ENCODE measurements at regions not wholly inside any gene's neighbourhood (a gene's known extent, or its start where the extent isn't known, plus 50 kb on each side); places are given as distances from the start of the nearest gene placed in this dataset.

- no peak for TF ChIP-seq RB1 (IDR thresholded peaks at IDR 0.05; ENCODE audit: borderline replicate concordance)
- TF ChIP-seq KAT2A (conservative IDR thresholded peaks at IDR 0.05; ENCODE audit: control insufficient read depth, low read depth, low read length) = no peak
- TF ChIP-seq, protein P1, sequence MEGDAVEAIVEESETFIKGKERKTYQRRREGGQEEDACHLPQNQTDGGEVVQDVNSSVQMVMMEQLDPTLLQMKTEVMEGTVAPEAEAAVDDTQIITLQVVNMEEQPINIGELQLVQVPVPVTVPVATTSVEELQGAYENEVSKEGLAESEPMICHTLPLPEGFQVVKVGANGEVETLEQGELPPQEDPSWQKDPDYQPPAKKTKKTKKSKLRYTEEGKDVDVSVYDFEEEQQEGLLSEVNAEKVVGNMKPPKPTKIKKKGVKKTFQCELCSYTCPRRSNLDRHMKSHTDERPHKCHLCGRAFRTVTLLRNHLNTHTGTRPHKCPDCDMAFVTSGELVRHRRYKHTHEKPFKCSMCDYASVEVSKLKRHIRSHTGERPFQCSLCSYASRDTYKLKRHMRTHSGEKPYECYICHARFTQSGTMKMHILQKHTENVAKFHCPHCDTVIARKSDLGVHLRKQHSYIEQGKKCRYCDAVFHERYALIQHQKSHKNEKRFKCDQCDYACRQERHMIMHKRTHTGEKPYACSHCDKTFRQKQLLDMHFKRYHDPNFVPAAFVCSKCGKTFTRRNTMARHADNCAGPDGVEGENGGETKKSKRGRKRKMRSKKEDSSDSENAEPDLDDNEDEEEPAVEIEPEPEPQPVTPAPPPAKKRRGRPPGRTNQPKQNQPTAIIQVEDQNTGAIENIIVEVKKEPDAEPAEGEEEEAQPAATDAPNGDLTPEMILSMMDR (IDR thresholded peaks at IDR 0.05 in 2 of 3, conservative IDR thresholded peaks at IDR 0.05 in 1 of 3; ENCODE audit: control insufficient read depth in 2 of 3, extremely low read depth in 1 of 3, insufficient read depth in 1 of 3, low read depth in 3 of 3, low read length in 3 of 3) = no peak
- TF ChIP-seq, protein P2, sequence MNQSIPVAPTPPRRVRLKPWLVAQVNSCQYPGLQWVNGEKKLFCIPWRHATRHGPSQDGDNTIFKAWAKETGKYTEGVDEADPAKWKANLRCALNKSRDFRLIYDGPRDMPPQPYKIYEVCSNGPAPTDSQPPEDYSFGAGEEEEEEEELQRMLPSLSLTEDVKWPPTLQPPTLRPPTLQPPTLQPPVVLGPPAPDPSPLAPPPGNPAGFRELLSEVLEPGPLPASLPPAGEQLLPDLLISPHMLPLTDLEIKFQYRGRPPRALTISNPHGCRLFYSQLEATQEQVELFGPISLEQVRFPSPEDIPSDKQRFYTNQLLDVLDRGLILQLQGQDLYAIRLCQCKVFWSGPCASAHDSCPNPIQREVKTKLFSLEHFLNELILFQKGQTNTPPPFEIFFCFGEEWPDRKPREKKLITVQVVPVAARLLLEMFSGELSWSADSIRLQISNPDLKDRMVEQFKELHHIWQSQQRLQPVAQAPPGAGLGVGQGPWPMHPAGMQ (IDR thresholded peaks at IDR 0.05; ENCODE audit: borderline replicate concordance) = no peak
- TF ChIP-seq FOS (IDR thresholded peaks at IDR 0.05; ENCODE audit: borderline replicate concordance, extremely low read depth, insufficient read length) = no peak
- TF ChIP-seq, protein P3, sequence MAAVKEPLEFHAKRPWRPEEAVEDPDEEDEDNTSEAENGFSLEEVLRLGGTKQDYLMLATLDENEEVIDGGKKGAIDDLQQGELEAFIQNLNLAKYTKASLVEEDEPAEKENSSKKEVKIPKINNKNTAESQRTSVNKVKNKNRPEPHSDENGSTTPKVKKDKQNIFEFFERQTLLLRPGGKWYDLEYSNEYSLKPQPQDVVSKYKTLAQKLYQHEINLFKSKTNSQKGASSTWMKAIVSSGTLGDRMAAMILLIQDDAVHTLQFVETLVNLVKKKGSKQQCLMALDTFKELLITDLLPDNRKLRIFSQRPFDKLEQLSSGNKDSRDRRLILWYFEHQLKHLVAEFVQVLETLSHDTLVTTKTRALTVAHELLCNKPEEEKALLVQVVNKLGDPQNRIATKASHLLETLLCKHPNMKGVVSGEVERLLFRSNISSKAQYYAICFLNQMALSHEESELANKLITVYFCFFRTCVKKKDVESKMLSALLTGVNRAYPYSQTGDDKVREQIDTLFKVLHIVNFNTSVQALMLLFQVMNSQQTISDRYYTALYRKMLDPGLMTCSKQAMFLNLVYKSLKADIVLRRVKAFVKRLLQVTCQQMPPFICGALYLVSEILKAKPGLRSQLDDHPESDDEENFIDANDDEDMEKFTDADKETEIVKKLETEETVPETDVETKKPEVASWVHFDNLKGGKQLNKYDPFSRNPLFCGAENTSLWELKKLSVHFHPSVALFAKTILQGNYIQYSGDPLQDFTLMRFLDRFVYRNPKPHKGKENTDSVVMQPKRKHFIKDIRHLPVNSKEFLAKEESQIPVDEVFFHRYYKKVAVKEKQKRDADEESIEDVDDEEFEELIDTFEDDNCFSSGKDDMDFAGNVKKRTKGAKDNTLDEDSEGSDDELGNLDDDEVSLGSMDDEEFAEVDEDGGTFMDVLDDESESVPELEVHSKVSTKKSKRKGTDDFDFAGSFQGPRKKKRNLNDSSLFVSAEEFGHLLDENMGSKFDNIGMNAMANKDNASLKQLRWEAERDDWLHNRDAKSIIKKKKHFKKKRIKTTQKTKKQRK (IDR thresholded peaks at IDR 0.05; ENCODE audit: low read depth, low read length) = no peak
- TF ChIP-seq TARDBP (IDR thresholded peaks at IDR 0.05; ENCODE audit: borderline replicate concordance) = no peak
- no peak for TF ChIP-seq RCOR1 (conservative IDR thresholded peaks at IDR 0.05; ENCODE audit: low read depth, low read length)
- TF ChIP-seq SMC3 (IDR thresholded peaks at IDR 0.05; ENCODE audit: borderline replicate concordance, low read length) = no peak
- no peak for TF ChIP-seq NRF1 (conservative IDR thresholded peaks at IDR 0.05; ENCODE audit: low read depth, low read length)
- no peak for TF ChIP-seq MTA2 (IDR thresholded peaks at IDR 0.05; ENCODE audit: low read depth)
- TF ChIP-seq SUPT20H (IDR thresholded peaks at IDR 0.05; ENCODE audit: borderline replicate concordance, control insufficient read depth, low read depth, low read length) = no peak
- TF ChIP-seq RAD21 (IDR thresholded peaks at IDR 0.05; ENCODE audit: insufficient read depth, low read depth, low read length) = no peak
Observed at GRCh38 chr10:42939237-42939636, 137.6 kb upstream of the RET start.

All from GM12878 (cell line).